ENCODE measurements at regions not wholly inside any gene's neighbourhood (a gene's known extent, or its start where the extent isn't known, plus 50 kb on each side); places are given as distances from the start of the nearest gene placed in this dataset.

DNA sequence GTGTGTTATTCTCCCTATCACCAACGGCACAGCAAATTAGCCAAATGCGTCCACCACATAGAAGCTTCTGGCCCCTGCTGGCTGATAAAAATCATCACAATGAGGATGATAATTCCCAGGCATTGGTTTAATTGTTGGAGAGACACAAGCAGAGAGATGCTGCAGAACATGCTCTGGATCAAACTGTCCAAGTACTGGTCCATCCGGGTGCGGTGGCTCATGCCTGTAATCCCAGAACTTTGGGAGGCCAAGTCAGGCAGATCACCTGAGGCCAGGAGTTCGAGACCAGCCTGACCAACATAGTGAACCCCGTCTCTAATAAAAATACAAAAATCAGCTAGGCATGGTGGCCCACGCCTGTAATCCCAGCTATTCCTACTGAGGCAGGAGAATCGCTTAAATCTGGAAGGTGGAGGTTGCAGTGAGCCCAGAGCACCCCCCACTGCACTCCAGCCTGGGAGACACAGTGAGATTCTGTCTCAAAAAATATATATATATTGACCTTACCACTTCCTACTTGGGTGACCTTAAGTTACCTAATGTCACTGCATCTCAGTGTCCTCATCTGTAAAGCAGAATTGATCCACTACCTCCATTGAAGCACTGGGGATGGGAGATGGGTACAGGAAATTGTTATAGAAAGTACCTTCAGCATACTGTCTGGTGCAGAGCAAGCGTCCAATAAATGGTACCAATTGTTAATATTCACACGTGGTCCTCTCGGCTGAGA, 83.7 kb upstream of the EGLN3 start:
- no peak for DNase-seq

- DNase-seq: no peak
Observed at GRCh38 chr14:34032720-34033119, 81.8 kb upstream of the EGLN3 start.

- no peak for DNase-seq
Observed at GRCh38 chr14:34030864-34031263, 80.0 kb upstream of the EGLN3 start.

GRCh38 chr14:34029921-34030334, 79.1 kb upstream of the EGLN3 start:
- DNase-seq: no peak

DNA sequence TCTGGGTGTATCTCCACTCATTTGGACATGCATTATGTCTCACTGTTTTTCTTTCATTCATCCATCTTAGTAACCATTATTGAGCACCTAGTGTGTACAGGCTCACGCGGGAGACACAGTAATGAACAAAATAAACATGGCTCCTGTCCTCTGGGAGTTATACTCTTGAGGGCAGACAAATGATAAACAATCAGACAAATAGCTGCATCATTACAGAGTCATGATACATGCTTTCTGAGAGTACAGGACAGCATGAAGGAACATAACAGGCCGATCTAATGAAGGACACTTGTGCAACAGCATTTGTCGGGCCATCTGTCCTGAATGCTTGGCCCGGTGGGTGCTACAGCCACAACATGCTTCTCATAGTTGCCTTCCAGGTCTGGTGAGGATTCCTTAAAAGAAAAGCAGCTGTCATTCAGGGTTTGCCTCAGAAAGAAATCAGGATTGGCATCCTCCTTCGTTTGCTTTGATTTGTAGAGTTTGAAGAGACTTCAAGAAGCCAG, 77.2 kb upstream of the EGLN3 start:
- DNase-seq: no peak

GRCh38 chr14:34027130-34027989, 76.5 kb upstream of the EGLN3 start:
- DNase-seq: no peak

GRCh38 chr14:34025325-34026017, 74.6 kb upstream of the EGLN3 start:
- DNase-seq: no peak

DNA sequence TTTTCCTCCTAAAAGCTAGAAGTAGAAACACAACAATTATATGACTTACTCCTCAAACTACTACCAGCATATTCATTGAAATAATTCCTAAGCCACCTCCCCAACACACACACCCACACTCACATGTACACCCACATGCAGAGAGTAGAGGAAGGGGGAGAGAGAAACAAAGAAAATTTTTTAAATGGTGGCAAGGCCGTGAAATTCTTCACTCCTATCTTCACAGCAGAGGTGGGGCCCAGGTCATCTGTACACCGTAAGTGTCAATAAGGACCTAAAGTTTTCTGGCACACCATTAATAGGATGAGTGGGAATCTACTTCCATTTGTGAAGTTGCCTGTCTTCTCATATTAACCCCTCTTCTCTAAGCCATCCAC, 73.9 kb upstream of the EGLN3 start:
- DNase-seq: no peak

- no peak for DNase-seq
Observed at GRCh38 chr14:34023824-34024767, 73.2 kb upstream of the EGLN3 start.

DNA sequence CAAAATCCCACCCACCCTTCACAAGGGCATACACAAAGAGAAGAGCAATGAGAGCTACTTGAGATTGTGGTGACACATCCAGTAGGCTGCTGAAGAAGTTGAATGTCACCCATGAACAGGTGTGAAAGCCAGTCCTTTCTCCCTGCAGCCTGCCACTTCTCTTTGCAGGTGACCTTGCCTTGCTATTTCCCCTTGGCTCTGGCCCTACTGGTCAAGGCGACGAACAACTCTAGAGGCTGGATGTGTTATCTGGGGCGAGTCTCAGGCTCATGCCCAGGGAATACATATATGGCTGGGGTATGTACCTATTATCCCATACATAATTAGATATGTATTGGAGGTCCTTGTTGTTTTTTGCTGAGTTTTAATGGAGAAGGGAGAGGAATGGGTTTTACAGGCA, 70.2 kb upstream of the EGLN3 start:
- DNase-seq: no peak

- no peak for DNase-seq
Observed at GRCh38 chr14:34020014-34020413, 69.1 kb upstream of the EGLN3 start.

GRCh38 chr14:34018564-34019244, 67.8 kb upstream of the EGLN3 start:
- no peak for DNase-seq

DNA sequence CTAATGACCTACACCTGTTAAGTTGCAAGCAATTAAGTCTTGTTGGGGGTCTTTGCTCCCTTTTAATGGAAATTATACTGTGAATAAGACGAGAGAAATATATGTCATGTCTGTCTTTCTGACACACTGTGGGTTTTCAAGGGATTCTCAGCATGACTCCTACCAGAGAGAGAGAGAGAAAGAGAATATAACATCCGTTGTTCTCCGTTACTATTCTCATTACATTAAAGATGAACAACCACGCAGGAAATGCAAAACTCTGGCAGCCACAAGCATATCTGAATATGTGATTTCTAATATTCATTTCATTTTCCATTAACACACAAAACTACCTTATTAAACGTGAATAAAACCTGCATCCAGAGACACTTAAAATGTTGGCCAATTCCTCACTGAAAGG, 67.3 kb upstream of the EGLN3 start:
- no peak for DNase-seq

DNA sequence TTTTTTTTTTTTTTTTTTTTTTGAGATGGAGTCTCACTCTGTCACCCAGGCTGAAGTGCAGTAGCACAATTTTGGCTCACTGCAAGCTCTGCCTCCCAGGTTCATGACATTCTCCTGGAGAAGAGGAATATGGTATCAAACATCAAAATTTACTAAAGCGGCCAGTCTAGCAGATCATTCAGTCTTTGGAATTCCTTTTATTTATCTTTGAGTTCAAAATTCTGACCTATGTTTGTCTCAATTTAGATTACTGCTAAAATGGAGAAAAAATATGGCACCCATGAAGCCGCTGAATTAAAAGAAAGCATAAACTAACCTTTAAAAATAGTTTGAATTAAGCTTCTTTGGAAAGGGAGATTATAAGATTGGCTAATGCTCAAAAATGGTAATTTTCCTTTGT, 64.5 kb upstream of the EGLN3 start:
- no peak for DNase-seq

DNA sequence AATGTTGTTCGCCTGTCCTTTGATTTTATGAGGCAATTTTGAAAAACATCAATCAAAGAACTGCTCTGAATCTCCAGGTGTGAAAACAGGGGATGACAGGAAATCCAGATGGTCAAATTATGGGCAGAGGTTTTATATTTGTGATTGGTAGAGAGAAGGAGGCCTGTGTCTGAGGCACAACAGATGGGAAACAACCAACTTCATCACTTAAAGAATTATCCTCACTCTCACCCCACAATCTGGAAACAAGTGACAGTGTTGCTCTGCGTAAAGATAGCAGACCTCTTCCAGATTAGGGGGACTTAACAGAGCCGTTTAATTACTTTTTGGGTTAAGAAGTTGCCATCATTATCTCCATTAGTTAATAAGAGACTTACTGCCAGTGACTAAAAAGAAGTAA, 64.1 kb upstream of the EGLN3 start:
- DNase-seq: no peak

DNA sequence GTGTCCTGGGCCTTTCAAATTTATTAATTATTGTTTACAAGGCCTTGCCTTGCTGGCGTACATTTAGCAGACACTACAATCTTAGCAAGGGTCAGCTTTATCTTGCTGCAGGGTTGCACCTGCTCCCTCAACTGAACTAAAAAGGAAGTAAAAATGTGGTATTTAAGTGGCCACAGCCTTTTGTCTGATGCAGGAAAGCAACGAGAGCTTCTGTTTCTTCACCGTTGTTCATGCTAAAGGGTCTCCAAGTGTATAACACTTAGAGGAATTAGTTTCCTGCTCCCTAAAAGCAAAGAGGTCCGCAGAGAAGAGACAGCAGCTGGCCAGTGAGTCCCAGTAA, 62.8 kb upstream of the EGLN3 start:
- DNase-seq: no peak

DNA sequence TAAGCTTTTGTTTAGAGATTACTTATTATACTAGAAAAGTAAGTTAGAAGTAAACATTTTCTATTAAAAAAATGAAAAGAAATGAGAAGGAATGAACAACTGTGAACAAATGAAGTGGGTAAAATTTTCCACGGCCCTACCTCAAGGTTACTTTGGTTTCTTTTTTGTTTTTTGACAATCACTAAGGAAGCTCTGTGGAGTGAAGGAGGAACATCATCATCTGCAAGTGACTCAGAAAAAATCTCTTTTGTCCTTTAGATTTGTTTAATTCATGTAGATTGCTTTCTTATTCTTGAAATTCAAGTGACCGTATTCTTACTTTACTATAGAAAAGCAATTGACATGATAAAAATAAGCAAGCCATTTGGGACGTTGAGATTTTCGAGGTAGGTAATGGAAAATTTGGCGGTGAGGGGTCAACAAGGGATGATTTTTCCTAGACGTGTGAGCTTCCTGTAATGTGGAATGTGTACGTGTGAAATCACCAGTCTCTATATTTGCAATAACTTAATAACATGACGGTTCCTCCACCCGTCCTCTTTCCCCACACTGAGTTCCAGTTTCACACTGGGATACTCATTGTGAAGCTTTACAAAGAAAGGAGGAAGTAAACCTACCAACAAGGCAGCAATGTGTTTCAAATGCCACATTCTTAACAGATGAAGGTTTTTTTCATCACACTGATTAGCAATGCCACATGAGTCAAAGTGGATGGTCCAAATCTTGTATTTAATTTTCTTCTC, 62.3 kb upstream of the EGLN3 start:
- no peak for DNase-seq

GRCh38 chr14:34012369-34012768, 61.5 kb upstream of the EGLN3 start:
- DNase-seq: no peak

DNA sequence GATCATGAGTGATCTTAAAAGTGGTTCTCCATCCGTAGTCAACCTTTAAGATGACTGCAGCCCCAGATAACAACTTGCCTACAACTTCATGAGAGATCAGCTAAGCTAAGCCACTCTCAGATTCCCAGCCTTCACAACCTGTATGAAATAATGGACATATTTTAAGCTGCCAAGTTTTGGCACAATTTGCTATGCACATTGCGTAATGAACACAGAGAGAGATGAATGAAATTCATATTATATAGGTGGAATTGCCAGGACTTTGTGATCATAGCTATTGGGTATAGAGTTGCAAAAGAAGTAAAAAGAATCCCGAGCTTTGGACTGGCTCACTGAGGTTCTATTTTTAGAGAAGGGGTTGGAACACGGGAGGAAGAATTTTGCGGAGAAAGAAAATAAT, 59.1 kb upstream of the EGLN3 start:
- DNase-seq: no peak

- no peak for DNase-seq
Observed at GRCh38 chr14:34007902-34008301, 57.0 kb upstream of the EGLN3 start.

- DNase-seq: no peak
Observed at GRCh38 chr14:34005901-34006300, 55.0 kb upstream of the EGLN3 start.
